H1 (cell line): ENCODE measurements at regions not wholly inside any gene's neighbourhood (a gene's known extent, or its start where the extent isn't known, plus 50 kb on each side); places are given as distances from the start of the nearest gene placed in this dataset.

Experiments used
- CTCF ChIA-PET: fragments of 300-600 bp; sonication (Branson Sonifier 250); formaldehyde crosslinking; loops from one replicate; lab custom pipeline; 2021; ENCODE audit not compliant: partially characterized antibody; lab: Charles Lee
- POLR2A ChIA-PET: fragments of 300-600 bp; sonication (Branson Sonifier 250); formaldehyde crosslinking; loops from one replicate; lab custom pipeline; 2021; ENCODE audit warnings: inconsistent platforms; ENCODE audit not compliant: partially characterized antibody; lab: Charles Lee
- DNase-seq, 2 experiments: peaks; one replicate each; pipeline versions ENCODE4 v3.0.0 to v3.0.0-alpha.2; 2010 to 2022; ENCODE audit warnings: low spot score in 2 of 2, low read depth in 1 of 2, mixed read lengths in 1 of 2
- FAIRE-seq: peaks from 2 replicates; lab custom pipeline; 2011; peaks lifted over from hg19 to GRCh38; lab: Jason Lieb, UNC
- H2AFZ ChIP-seq: 2 replicates; pipeline ENCODE4 v1.8.1; 2012; ENCODE audit warnings: low read length, inconsistent platforms
- H2AK5ac ChIP-seq: 2 replicates; pipeline ENCODE4 v1.6.1; 2013; ENCODE audit warnings: low read depth, low read length
- H2BK120ac ChIP-seq: replicated peaks from 2 replicates; pipeline ENCODE3; 2013; ENCODE audit warnings: low read depth, low read length, inconsistent platforms
- H2BK12ac ChIP-seq: 2 replicates; pipeline ENCODE4 v1.6.1; 2013; ENCODE audit warnings: low read depth, low read length
- H2BK15ac ChIP-seq: 2 replicates; pipeline ENCODE4 v1.6.1; 2013; ENCODE audit warnings: low read length
- H2BK20ac ChIP-seq: 2 replicates; pipeline ENCODE4 v1.6.1; 2013; ENCODE audit warnings: low read length
- H2BK5ac ChIP-seq: 2 replicates; pipeline ENCODE4 v1.6.1; 2013; ENCODE audit warnings: low read depth, low read length
- H3K14ac ChIP-seq: 2 replicates; pipeline ENCODE4 v1.6.1; 2013; ENCODE audit warnings: inconsistent platforms; ENCODE audit not compliant: insufficient read length
- H3K18ac ChIP-seq: 2 replicates; pipeline ENCODE4 v1.6.1; 2013; ENCODE audit warnings: low read length; ENCODE audit errors: extremely low read depth
- H3K23ac ChIP-seq: 2 replicates; pipeline ENCODE4 v1.6.1; 2013; ENCODE audit warnings: inconsistent platforms; ENCODE audit not compliant: insufficient read length
- H3K23me2 ChIP-seq: 2 replicates; pipeline ENCODE4 v1.6.1; 2013; ENCODE audit warnings: low read depth, low read length
- H3K27ac ChIP-seq: 2 replicates; pipeline ENCODE4 v1.6.1; 2011; ENCODE audit warnings: low read depth, low read length, inconsistent platforms
- H3K27me3 ChIP-seq, 4 experiments: replicated peaks in 1 of 4; 1 replicate in 1 of 4; 2 replicates in 3 of 4; pipeline versions ENCODE4 v1.6.1 to v1.8.1; 2011 to 2013; ENCODE audit warnings: low read length in 3 of 4, mild to moderate bottlenecking in 3 of 4, inconsistent platforms in 2 of 4, mixed read lengths in 2 of 4, moderate library complexity in 1 of 4; ENCODE audit not compliant: control insufficient read depth in 3 of 4, insufficient read depth in 3 of 4; ENCODE audit errors: extremely low read depth in 1 of 4
- H3K36me3 ChIP-seq, 4 experiments: 2 replicates each; pipeline versions ENCODE4 v1.6.1 to v1.8.1; 2011 to 2013; ENCODE audit warnings: mild to moderate bottlenecking in 4 of 4, low read length in 3 of 4, moderate library complexity in 2 of 4, control low read depth in 1 of 4, inconsistent platforms in 1 of 4; ENCODE audit not compliant: insufficient read depth in 4 of 4, control insufficient read depth in 2 of 4
- H3K4ac ChIP-seq: replicated peaks from 2 replicates; pipeline ENCODE3; 2013; ENCODE audit warnings: low read length, low read depth, mixed read lengths, inconsistent platforms; ENCODE audit not compliant: insufficient read length
- H3K4me1 ChIP-seq, 4 experiments: replicated peaks in 1 of 4; 1 replicate in 1 of 4; 2 replicates in 3 of 4; pipeline versions ENCODE4 v1.6.1 to v1.8.1; 2011 to 2013; ENCODE audit warnings: low read length in 3 of 4, inconsistent platforms in 2 of 4, mixed read lengths in 1 of 4; ENCODE audit not compliant: insufficient read depth in 4 of 4, control insufficient read depth in 3 of 4
- H3K4me2 ChIP-seq, 2 experiments: 2 replicates each; pipeline versions ENCODE4 v1.6.1 to v1.8.1; 2011 to 2013; ENCODE audit warnings: low read depth in 2 of 2, low read length in 2 of 2, control low read depth in 1 of 2, inconsistent platforms in 1 of 2, mild to moderate bottlenecking in 1 of 2; ENCODE audit not compliant: insufficient read depth in 1 of 2
- H3K4me3 ChIP-seq, 4 experiments: fragments of 200-600, 300-600 bp in 1 of 4; sonication (generic), shearing (Covaris generic), sonication (Bioruptor Twin) in 1 of 4; 2 replicates each; pipeline versions ENCODE4 v1.5.1 to v1.8.1; 2011 to 2016; ENCODE audit warnings: low read length in 4 of 4, low read depth in 3 of 4, control low read depth in 2 of 4, inconsistent platforms in 2 of 4, mild to moderate bottlenecking in 2 of 4, mixed read lengths in 1 of 4, moderate library complexity in 1 of 4; ENCODE audit not compliant: insufficient read depth in 2 of 4; ENCODE audit errors: extremely low read depth in 1 of 4
- H3K56ac ChIP-seq: replicated peaks from 2 replicates; pipeline ENCODE3; 2013; ENCODE audit warnings: low read depth, mild to moderate bottlenecking, mixed read lengths, low read length, inconsistent platforms; ENCODE audit not compliant: insufficient read length
- H3K79me1 ChIP-seq: 2 replicates; pipeline ENCODE4 v1.6.1; 2013; ENCODE audit warnings: low read depth, low read length, control low read depth
- H3K79me2 ChIP-seq, 2 experiments: 2 replicates each; pipeline versions ENCODE4 v1.6.1 to v1.8.1; 2012 to 2013; ENCODE audit warnings: low read length in 2 of 2, mild to moderate bottlenecking in 2 of 2, inconsistent platforms in 1 of 2; ENCODE audit not compliant: insufficient read depth in 2 of 2, control insufficient read depth in 1 of 2
- H3K9ac ChIP-seq, 4 experiments: replicated peaks in 1 of 4; 1 replicate in 1 of 4; 2 replicates in 3 of 4; pipeline versions ENCODE4 v1.6.1 to v1.8.1; 2011 to 2013; ENCODE audit warnings: low read depth in 3 of 4, low read length in 3 of 4, control low read depth in 2 of 4, mild to moderate bottlenecking in 2 of 4, moderate library complexity in 2 of 4, inconsistent platforms in 1 of 4; ENCODE audit errors: extremely low read depth in 1 of 4
- H3K9me3 ChIP-seq, 2 experiments: 2 replicates each; pipeline versions ENCODE4 v1.6.1 to v1.8.1; 2012 to 2013; ENCODE audit warnings: mild to moderate bottlenecking in 2 of 2, moderate library complexity in 2 of 2, control low read depth in 1 of 2, inconsistent platforms in 1 of 2, low read depth in 1 of 2, low read length in 1 of 2, mixed read lengths in 1 of 2; ENCODE audit not compliant: insufficient read depth in 2 of 2
- H4K20me1 ChIP-seq, 2 experiments: replicated peaks in 1 of 2; 2 replicates each; pipeline versions ENCODE3 to v1.8.1; 2011 to 2013; ENCODE audit warnings: inconsistent platforms in 2 of 2, low read length in 2 of 2, mild to moderate bottlenecking in 1 of 2; ENCODE audit not compliant: insufficient read depth in 2 of 2, control insufficient read depth in 1 of 2
- H4K5ac ChIP-seq: 2 replicates; pipeline ENCODE4 v1.6.1; 2013; ENCODE audit warnings: low read length, low read depth, mixed read lengths, inconsistent platforms; ENCODE audit not compliant: insufficient read length
- H4K8ac ChIP-seq: 2 replicates; pipeline ENCODE4 v1.8.0; 2013; ENCODE audit warnings: mild to moderate bottlenecking, moderate library complexity, low read length, inconsistent platforms; ENCODE audit not compliant: insufficient read depth; ENCODE audit errors: extremely low read depth
- H4K91ac ChIP-seq: replicated peaks from 2 replicates; pipeline ENCODE3; 2013; ENCODE audit warnings: low read length, mixed read lengths, inconsistent platforms; ENCODE audit not compliant: insufficient read length
- BCL11A ChIP-seq, 2 experiments: IDR thresholded peaks; one replicate each; pipeline ENCODE4 v1.6.1; 2011; ENCODE audit warnings: low read depth in 2 of 2, low read length in 2 of 2, mild to moderate bottlenecking in 2 of 2
- CTCF ChIP-seq, 3 experiments: IDR thresholded peaks; 1 replicate in 2 of 3; 2 replicates in 1 of 3; pipeline versions ENCODE4 v1.5.1 to v1.6.1; 2011; ENCODE audit warnings: low read length in 3 of 3, mild to moderate bottlenecking in 3 of 3, inconsistent platforms in 2 of 3, low read depth in 1 of 3, moderate library complexity in 1 of 3; ENCODE audit not compliant: insufficient read depth in 1 of 3; ENCODE audit errors: control extremely low read depth in 1 of 3
- WGBS, 2 experiments: shearing (Covaris generic) in 1 of 2; methylation state at CpG; one replicate each; pipeline versions ENCODE4 v1.1.6 to v1.1.7; 2013 to 2015; ENCODE audit warnings: low lambda C conversion rate in 2 of 2, mixed read lengths in 2 of 2, inconsistent platforms in 1 of 2, low coverage in 1 of 2, missing lambda C conversion rate in 1 of 2; ENCODE audit not compliant: insufficient replicate concordance in 2 of 2, insufficient coverage in 1 of 2, insufficient read length in 1 of 2; ENCODE audit errors: extremely low coverage in 1 of 2, missing lambda C conversion rate in 1 of 2; 5-methylcytosine and 5-hydroxymethylcytosine counted together

DNA sequence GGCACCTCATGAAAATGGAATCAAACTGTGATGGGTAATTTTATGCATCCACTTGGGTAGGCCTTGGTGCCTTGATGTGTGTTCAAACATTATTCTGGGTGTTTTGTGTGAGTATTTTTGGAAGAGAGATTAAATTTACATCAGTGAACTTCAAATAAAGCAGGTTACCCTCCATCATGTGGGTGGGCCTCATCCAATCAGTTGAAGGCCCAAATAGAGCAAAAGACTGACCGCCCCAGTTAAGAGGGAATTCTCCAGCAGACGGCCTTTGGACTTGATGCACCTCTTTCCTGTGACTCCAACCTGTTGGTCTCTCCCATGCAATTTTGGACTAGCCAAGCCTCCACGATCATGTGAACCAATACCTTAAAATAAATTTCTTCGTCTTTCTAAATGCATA, 97.7 kb upstream of the DPP6 start:
- Histone ChIP-seq H3K79me1 (no peaks in the 10 kb centered on the region; the same call in 1 of the 2 replicates), H3K36me3 (no peaks in the 10 kb centered on the region), H3K56ac (no peak overlapping the region), H3K27me3 (no peaks in the 10 kb centered on the region), H3K27ac (no peak overlapping the region), H2AFZ (no peak overlapping the region), H3K18ac (no peak overlapping the region), H4K91ac (no peak overlapping the region), H2BK120ac (no peak overlapping the region), H3K23ac (no peak overlapping the region), H4K20me1 (no peaks in the 10 kb centered on the region), H2BK12ac (no peak overlapping the region), H3K79me2 (no peaks in the 10 kb centered on the region), H4K8ac (no peak overlapping the region), H3K4me1 (no peaks in the 10 kb centered on the region), H2BK15ac (no peak overlapping the region), H3K9ac (no peak overlapping the region), H3K14ac (no peak overlapping the region), H3K4me3 (no peak overlapping the region), H3K4ac (no peak overlapping the region), H2BK5ac (no peak overlapping the region), H3K4me2 (no peak overlapping the region), H2BK20ac (no peak overlapping the region), H4K5ac (no peak overlapping the region), H2AK5ac (no peak overlapping the region), H3K23me2 (no peaks in the 10 kb centered on the region), H3K9me3 (peaks cover 10 to 49% of the 10 kb centered on the region in 2 experiments)
- ChIA-PET CTCF (no interaction called here), POLR2A (no interaction called here)
- FAIRE-seq (no peak), DNase-seq (no peak)
- TF ChIP-seq BCL11A (IDR thresholded peaks at IDR 0.05; ENCODE audit: low read depth in 2 of 2, low read length in 2 of 2) (no peak), CTCF (IDR thresholded peaks at IDR 0.05; ENCODE audit: control extremely low read depth in 1 of 3, insufficient read depth in 1 of 3, low read depth in 1 of 3, low read length in 3 of 3) (no peak)
- 76% methylated on average over 4 of the region's 4 CpGs; no CpG with 5 or more reads in 1 of the 2 experiments for WGBS, 2 experiments
